ENCODE measurements at regions not wholly inside any gene's neighbourhood (a gene's known extent, or its start where the extent isn't known, plus 50 kb on each side); places are given as distances from the start of the nearest gene placed in this dataset.

DNA sequence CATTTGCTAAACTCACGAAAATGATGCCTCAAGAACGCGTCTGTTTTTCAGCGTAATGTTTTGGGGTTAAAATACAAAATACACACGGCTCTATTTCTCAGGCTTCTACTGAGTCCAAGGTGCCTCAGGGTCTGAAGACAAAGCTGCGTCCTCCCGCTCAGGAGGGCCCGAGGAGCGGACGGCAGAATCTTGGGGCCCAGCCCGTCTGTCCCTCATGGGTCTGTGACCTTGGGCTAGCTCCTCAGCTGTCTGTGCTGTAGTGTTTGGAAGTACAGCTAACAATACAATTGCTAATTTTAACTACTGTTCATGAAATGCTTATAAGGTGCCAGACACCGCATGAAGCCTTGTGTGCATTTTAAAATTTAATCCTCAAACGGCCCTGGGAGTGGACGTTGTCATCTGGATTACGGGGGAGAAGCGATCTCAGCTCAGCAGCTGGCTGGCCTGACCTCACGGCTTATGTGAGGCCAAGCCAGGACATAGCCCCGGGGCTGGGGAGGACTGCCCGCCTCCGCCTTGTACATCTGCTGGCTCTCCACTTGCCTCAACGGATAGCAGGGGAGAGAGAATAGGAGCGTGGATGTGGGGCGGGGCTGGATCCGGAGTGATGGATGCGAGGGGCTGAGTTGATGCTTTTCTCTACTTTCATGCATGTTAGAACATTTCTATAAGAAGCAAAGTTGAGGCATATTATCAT is 357.4 kb downstream of the GLRX3 start:
- no peaks in the 10 kb centered on the region for H3K36me3 Mint-ChIP-seq (ENCODE audit: insufficient read depth, unreplicated experiment)

DNA sequence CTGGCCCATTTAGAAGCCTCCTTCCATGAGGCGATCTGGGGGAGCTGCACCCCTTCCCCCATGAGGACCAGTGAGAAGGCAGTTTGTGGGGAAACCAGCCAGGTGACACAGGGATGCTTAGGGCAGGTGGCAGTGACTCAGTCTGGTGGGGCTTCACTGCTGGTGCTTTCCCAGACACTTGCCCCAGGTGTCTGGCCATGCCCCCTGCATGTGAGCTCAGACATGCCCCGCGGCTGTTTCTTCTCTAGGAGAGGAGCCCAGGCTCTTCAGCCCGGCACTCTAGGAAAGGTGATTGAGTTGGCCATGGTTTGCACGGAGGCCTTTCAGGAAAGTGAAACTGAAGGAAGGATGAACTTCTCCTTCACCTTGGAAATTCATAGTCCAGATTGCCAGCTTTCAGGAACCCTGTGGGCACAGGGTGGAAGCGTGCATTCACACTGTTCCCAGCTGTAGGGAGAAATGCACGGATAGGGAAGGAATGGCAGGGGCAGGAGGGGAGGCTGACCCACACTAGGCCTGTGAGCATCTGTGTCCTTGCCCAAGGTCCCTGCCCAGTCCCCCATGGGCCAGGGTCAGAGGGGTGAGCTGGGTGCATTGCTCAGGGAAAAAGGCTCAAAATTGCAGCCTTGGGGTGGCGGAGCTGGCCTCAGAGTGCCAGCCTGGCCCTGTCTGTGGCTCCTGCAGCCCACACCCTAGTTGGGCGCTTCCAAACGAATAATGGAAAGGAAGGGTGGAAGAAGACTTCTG is 359.1 kb downstream of the GLRX3 start:
- H3K36me3 Mint-ChIP-seq (ENCODE audit: insufficient read depth, unreplicated experiment) = no peaks in the 10 kb centered on the region
- no peak overlapping the region for H3K4me3 Mint-ChIP-seq (ENCODE audit: low read depth, unreplicated experiment)
- BruUV-seq (replicated peaks) = no TSS peak
- DNase-seq = no peak
- peaks cover 12% of the 10 kb centered on the region for H3K9me3 Mint-ChIP-seq (ENCODE audit: low read depth, unreplicated experiment)
- intact Hi-C loops (cut with micrococcal nuclease; ENCODE audit: unreplicated experiment) = no loop called here
- TF ChIP-seq, protein P1, sequence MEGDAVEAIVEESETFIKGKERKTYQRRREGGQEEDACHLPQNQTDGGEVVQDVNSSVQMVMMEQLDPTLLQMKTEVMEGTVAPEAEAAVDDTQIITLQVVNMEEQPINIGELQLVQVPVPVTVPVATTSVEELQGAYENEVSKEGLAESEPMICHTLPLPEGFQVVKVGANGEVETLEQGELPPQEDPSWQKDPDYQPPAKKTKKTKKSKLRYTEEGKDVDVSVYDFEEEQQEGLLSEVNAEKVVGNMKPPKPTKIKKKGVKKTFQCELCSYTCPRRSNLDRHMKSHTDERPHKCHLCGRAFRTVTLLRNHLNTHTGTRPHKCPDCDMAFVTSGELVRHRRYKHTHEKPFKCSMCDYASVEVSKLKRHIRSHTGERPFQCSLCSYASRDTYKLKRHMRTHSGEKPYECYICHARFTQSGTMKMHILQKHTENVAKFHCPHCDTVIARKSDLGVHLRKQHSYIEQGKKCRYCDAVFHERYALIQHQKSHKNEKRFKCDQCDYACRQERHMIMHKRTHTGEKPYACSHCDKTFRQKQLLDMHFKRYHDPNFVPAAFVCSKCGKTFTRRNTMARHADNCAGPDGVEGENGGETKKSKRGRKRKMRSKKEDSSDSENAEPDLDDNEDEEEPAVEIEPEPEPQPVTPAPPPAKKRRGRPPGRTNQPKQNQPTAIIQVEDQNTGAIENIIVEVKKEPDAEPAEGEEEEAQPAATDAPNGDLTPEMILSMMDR (IDR thresholded peaks at IDR 0.05; ENCODE audit: unreplicated experiment) = no peak
- no peaks in the 10 kb centered on the region for H3K4me1 Mint-ChIP-seq (ENCODE audit: low read depth, unreplicated experiment)
- CTCF ChIA-PET = no interaction called here
- H3K27me3 Mint-ChIP-seq (ENCODE audit: unreplicated experiment) = no peaks in the 10 kb centered on the region
- no peak overlapping the region for H3K27ac Mint-ChIP-seq (ENCODE audit: unreplicated experiment)

More for the DNA sequence above, 357.4 kb downstream of the GLRX3 start:
- Mint-ChIP-seq H3K4me3 (ENCODE audit: low read depth, unreplicated experiment) (no peak overlapping the region), H3K9me3 (ENCODE audit: low read depth, unreplicated experiment) (peaks cover 5% of the 10 kb centered on the region), H3K27ac (ENCODE audit: unreplicated experiment) (no peak overlapping the region), H3K27me3 (ENCODE audit: unreplicated experiment) (no peaks in the 10 kb centered on the region), H3K4me1 (ENCODE audit: low read depth, unreplicated experiment) (no peaks in the 10 kb centered on the region)
- TF ChIP-seq, protein P1 (IDR thresholded peaks at IDR 0.05; ENCODE audit: unreplicated experiment) = no peak
- DNase-seq = no peak
- BruUV-seq (replicated peaks) = no TSS peak
- intact Hi-C loops (cut with micrococcal nuclease; ENCODE audit: unreplicated experiment) = no loop called here
- CTCF ChIA-PET = no interaction called here

DNA sequence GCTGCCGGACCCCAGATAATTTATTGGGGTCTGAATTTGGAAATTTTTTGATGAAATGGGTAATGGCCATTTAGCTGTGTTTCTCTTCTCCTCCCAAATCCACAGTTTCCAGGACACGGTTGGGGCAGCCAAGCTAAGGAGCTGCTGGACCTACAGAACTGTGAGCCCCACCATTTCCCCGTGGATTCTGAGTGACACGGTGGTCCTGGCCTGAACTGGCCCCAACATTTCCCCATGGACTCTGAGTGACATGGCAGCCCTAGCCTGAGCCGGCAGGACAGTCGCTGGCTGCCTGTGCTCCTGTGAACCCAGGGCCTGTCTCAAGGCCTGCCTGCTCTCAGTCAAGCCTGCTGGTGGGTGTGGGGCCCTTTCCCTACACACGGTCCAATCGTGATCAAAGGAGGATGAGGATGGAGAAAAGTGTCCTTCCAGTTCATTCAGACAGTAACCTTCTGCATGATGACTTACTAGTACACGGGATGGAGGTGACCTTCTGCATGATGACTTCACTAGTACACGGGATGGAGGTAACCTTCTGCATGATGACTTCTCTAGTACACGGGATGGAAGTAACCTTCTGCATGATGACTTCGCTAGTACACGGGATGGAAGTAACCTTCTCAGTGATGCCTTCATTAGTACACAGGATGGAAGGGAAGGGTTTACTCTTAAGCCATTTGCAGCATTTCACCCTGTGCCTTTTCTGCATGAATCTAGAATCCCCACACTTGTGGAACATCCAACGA is 359.9 kb downstream of the GLRX3 start:
- Mint-ChIP-seq H3K9me3 (ENCODE audit: low read depth, unreplicated experiment) (peaks cover 6% of the 10 kb centered on the region), H3K27me3 (ENCODE audit: unreplicated experiment) (no peaks in the 10 kb centered on the region), H3K4me3 (ENCODE audit: low read depth, unreplicated experiment) (no peak overlapping the region), H3K36me3 (ENCODE audit: insufficient read depth, unreplicated experiment) (no peaks in the 10 kb centered on the region), H3K4me1 (ENCODE audit: low read depth, unreplicated experiment) (no peaks in the 10 kb centered on the region), H3K27ac (ENCODE audit: unreplicated experiment) (no peak overlapping the region)
- DNase-seq = no peak
- intact Hi-C loops (cut with micrococcal nuclease; ENCODE audit: unreplicated experiment) = no loop called here
- no TSS peak for BruUV-seq (replicated peaks)
- CTCF ChIA-PET = no interaction called here
- TF ChIP-seq, protein P1 (IDR thresholded peaks at IDR 0.05; ENCODE audit: unreplicated experiment) = no peak

DNA sequence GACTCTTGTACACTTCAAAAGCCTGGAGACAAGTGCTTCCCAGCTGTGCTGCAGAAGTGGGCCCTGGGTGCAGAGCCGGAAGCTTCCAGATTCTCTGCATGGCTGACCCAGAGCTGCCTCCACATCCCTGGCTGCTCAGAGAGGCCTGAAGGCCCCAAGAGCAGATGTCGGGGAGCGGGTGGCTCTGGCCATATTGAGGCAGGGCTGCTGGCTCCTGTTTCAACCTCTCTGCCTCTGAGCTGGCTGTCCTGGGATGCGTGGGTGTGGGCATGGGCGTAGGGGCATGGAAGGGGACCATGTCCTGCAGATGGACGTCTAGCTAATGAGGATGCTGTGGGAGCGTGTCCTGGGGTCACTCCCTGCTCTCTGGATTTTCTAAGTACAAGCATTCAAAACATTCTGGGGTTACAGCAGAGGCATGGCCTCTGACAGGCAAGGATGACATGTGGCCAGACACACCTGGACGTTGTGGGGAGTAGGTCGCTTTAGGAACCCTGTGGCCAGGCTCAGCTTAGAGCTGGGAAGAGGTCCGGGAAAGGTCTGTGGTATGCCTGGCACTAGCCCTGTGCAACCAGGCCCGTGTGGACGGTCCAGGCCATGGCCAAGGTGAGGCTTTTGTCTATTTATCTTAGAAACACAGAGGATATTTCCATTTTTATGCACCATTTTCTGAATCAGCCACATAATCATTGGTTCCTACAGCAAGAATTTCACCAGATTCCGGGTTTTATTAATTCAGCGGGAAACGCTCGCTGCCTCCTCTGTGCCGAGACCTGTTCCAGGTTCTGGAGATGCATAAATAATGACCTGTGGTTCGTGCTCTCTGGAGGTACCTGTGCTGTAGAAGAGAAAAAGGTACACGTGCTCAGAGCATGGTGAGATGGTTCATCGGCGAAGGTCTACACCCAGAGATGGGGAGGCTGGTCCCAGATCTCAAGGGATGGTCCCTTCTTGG is 361.1 kb downstream of the GLRX3 start:
- no peaks in the 10 kb centered on the region for H3K36me3 Mint-ChIP-seq (ENCODE audit: insufficient read depth, unreplicated experiment)
- intact Hi-C loops (cut with micrococcal nuclease; ENCODE audit: unreplicated experiment) = no loop called here
- DNase-seq = no peak
- peaks cover 9% of the 10 kb centered on the region for H3K9me3 Mint-ChIP-seq (ENCODE audit: low read depth, unreplicated experiment)
- no TSS peak for BruUV-seq (replicated peaks)
- no peak overlapping the region for H3K27ac Mint-ChIP-seq (ENCODE audit: unreplicated experiment)
- no peaks in the 10 kb centered on the region for H3K4me1 Mint-ChIP-seq (ENCODE audit: low read depth, unreplicated experiment)
- no peak overlapping the region for H3K4me3 Mint-ChIP-seq (ENCODE audit: low read depth, unreplicated experiment)
- TF ChIP-seq, protein P1 (IDR thresholded peaks at IDR 0.05; ENCODE audit: unreplicated experiment) = no peak
- H3K27me3 Mint-ChIP-seq (ENCODE audit: unreplicated experiment) = no peaks in the 10 kb centered on the region
- CTCF ChIA-PET = no interaction called here
